Neural cell (in vitro differentiated cells): ENCODE measurements at regions not wholly inside any gene's neighbourhood (a gene's known extent, or its start where the extent isn't known, plus 50 kb on each side); places are given as distances from the start of the nearest gene placed in this dataset.

ENCODE experiments used
- H2AFZ ChIP-seq: fragments of 200-600, 300-800 bp; sonication (generic), shearing (Covaris generic); 2 replicates; pipeline ENCODE4 v1.6.0; 2014; ENCODE audit warnings: low read depth, mild to moderate bottlenecking, antibody characterized with exemption, low read length, moderate library complexity
- H3F3A ChIP-seq: fragments of 200-600 bp; shearing (Covaris generic); 2 replicates; pipeline ENCODE4 v1.6.1; 2016; ENCODE audit warnings: mild to moderate bottlenecking, moderate library complexity, mixed read lengths, antibody characterized with exemption, low read length; ENCODE audit not compliant: insufficient read depth, poor library complexity, severe bottlenecking
- H3K27ac ChIP-seq: fragments of 200-600, 300-800 bp; sonication (generic), shearing (Covaris generic); 2 replicates; pipeline ENCODE4 v1.5.1; 2014; ENCODE audit warnings: mild to moderate bottlenecking, low read length, moderate library complexity
- H3K27me3 ChIP-seq: fragments of 300-800, 200-600 bp; sonication (generic), shearing (Covaris generic); 2 replicates; pipeline ENCODE4 v1.6.0; 2014; ENCODE audit warnings: mild to moderate bottlenecking, low read depth, low read length, moderate library complexity; ENCODE audit not compliant: insufficient read depth
- H3K36me3 ChIP-seq: fragments of 300-800, 200-600 bp; sonication (generic), shearing (Covaris generic); 2 replicates; pipeline ENCODE4 v1.5.1; 2014; ENCODE audit warnings: mild to moderate bottlenecking, antibody characterized with exemption, low read length, moderate library complexity; ENCODE audit not compliant: insufficient read depth
- H3K4me2 ChIP-seq: fragments of 300-800, 200-600 bp; sonication (generic), shearing (Covaris generic); 2 replicates; pipeline ENCODE4 v1.6.0; 2014; ENCODE audit warnings: mild to moderate bottlenecking, low read length
- H3K4me3 ChIP-seq: fragments of 300-800, 200-600 bp; sonication (generic), shearing (Covaris generic); 2 replicates; pipeline ENCODE4 v1.5.1; 2014; ENCODE audit warnings: mild to moderate bottlenecking, low read length, moderate library complexity
- H3K79me2 ChIP-seq: fragments of 200-600 bp; shearing (Covaris generic); replicated peaks from 2 replicates; pipeline ENCODE4 v1.6.0; 2014; ENCODE audit warnings: mild to moderate bottlenecking, low read length, moderate library complexity; ENCODE audit not compliant: insufficient read depth
- H3K9ac ChIP-seq: fragments of 300-800, 200-600 bp; sonication (generic), shearing (Covaris generic); 2 replicates; pipeline ENCODE4 v1.6.1; 2016; ENCODE audit warnings: mild to moderate bottlenecking, low read length, mixed read lengths
- H3K9me2 ChIP-seq: fragments of 200-600 bp; shearing (Covaris generic); 2 replicates; pipeline ENCODE4 v1.6.1; 2016; ENCODE audit warnings: mild to moderate bottlenecking, low read length, mixed read lengths; ENCODE audit not compliant: insufficient read depth
- H3K9me3 ChIP-seq: fragments of 200-600, 300-800 bp; sonication (generic), shearing (Covaris generic); 2 replicates; pipeline ENCODE4 v1.6.1; 2016; ENCODE audit warnings: mild to moderate bottlenecking, mixed run types, low read length, moderate library complexity, mixed read lengths
- H4K20me1 ChIP-seq: fragments of 200-600 bp; shearing (Covaris generic); 2 replicates; pipeline ENCODE4 v1.6.1; 2016; ENCODE audit warnings: mild to moderate bottlenecking, mixed run types; ENCODE audit not compliant: insufficient read depth
- CTCF ChIP-seq: fragments of 450-650 bp; IDR thresholded peaks from 2 replicates; pipeline ENCODE4 v1.5.1; 2014; ENCODE audit warnings: antibody characterized with exemption, mild to moderate bottlenecking, moderate library complexity; ENCODE audit not compliant: poor library complexity, severe bottlenecking
- EP300 ChIP-seq: fragments of 450-650 bp; conservative IDR thresholded peaks from 2 replicates; pipeline ENCODE4 v1.6.1; 2014; ENCODE audit warnings: antibody characterized with exemption, mild to moderate bottlenecking, moderate library complexity; ENCODE audit not compliant: poor library complexity, severe bottlenecking
- EZH2 ChIP-seq: fragments of 200-600, 300-800 bp; shearing (Covaris generic), sonication (generic); IDR thresholded peaks from 2 replicates; pipeline ENCODE4 v1.6.1; 2014; ENCODE audit warnings: antibody characterized with exemption, low read length, borderline replicate concordance, mild to moderate bottlenecking; ENCODE audit not compliant: insufficient read depth, poor library complexity, severe bottlenecking
- MXI1 ChIP-seq: fragments of 450-650 bp; conservative IDR thresholded peaks from 2 replicates; pipeline ENCODE4 v1.6.1; 2014; ENCODE audit warnings: antibody characterized with exemption, mild to moderate bottlenecking; ENCODE audit not compliant: poor library complexity, severe bottlenecking
- POLR2AphosphoS5 ChIP-seq: IDR thresholded peaks from 2 replicates; pipeline ENCODE4 v1.6.1; 2012
- RAD21 ChIP-seq: fragments of 450-650 bp; conservative IDR thresholded peaks from 2 replicates; pipeline ENCODE4 v1.6.1; 2014; ENCODE audit warnings: antibody characterized with exemption, mild to moderate bottlenecking, moderate library complexity
- REST ChIP-seq: IDR thresholded peaks from 2 replicates; pipeline ENCODE4 v1.6.1; 2012; ENCODE audit warnings: borderline replicate concordance
- SMC3 ChIP-seq: fragments of 450-650 bp; conservative IDR thresholded peaks from 2 replicates; pipeline ENCODE4 v1.6.1; 2014; ENCODE audit warnings: antibody characterized with exemption, mild to moderate bottlenecking, moderate library complexity; ENCODE audit not compliant: poor library complexity
- TAF1 ChIP-seq: IDR thresholded peaks from 2 replicates; pipeline ENCODE4 v1.6.1; 2012; ENCODE audit warnings: low read depth

GRCh38 chr9:7238247-7238637, 480.5 kb downstream of the KDM4C start:
- no peak for TF ChIP-seq RAD21
- TF ChIP-seq SMC3 = no peak
- no peak for TF ChIP-seq CTCF
- TF ChIP-seq EZH2 = no peak
- TF ChIP-seq TAF1 = no peak
- no peak for TF ChIP-seq POLR2AphosphoS5
- no peak for TF ChIP-seq MXI1
- no peak for TF ChIP-seq EP300
- no peak for TF ChIP-seq REST
- Histone ChIP-seq H4K20me1 (no peaks in the 10 kb centered on the region), H3F3A (no peaks in the 10 kb centered on the region), H3K79me2 (no peaks in the 10 kb centered on the region), H3K9ac (no peak overlapping the region), H2AFZ (no peak overlapping the region), H3K4me3 (no peak overlapping the region), H3K9me3 (peaks cover 6% of the 10 kb centered on the region), H3K27ac (no peak overlapping the region), H3K27me3 (no peaks in the 10 kb centered on the region), H3K9me2 (no peaks in the 10 kb centered on the region), H3K4me2 (no peak overlapping the region), H3K36me3 (no peaks in the 10 kb centered on the region)

- H3K9me3 ChIP-seq = peaks cover 6% of the 10 kb centered on the region
- no peaks in the 10 kb centered on the region for H3K27me3 ChIP-seq
- TF ChIP-seq EP300 (no peak), REST (no peak), MXI1 (no peak), RAD21 (no peak), SMC3 (no peak), POLR2AphosphoS5 (no peak), EZH2 (no peak), TAF1 (no peak), CTCF (no peak)
- no peaks in the 10 kb centered on the region for H3K9me2 ChIP-seq
- no peaks in the 10 kb centered on the region for H4K20me1 ChIP-seq
- no peak overlapping the region for H3K9ac ChIP-seq
- H3K79me2 ChIP-seq = no peaks in the 10 kb centered on the region
- H3K27ac ChIP-seq = no peak overlapping the region
- H3K4me3 ChIP-seq = no peak overlapping the region
- no peak overlapping the region for H2AFZ ChIP-seq
- H3K4me2 ChIP-seq = no peak overlapping the region
- H3K36me3 ChIP-seq = no peaks in the 10 kb centered on the region
- no peaks in the 10 kb centered on the region for H3F3A ChIP-seq
Measured at GRCh38 chr9:7237473-7238246, 479.9 kb downstream of the KDM4C start.
